Transverse colon (tissue), 4 donors: ENCODE measurements at regions not wholly inside any gene's neighbourhood (a gene's known extent, or its start where the extent isn't known, plus 50 kb on each side); places are given as distances from the start of the nearest gene placed in this dataset.

Experiments used
- EP300 ChIP-seq: sonication (generic); formaldehyde crosslinking; IDR thresholded peaks from one replicate; pipeline ENCODE4 v1.6.1; 2017; ENCODE audit warnings: antibody characterized with exemption, low read depth
- POLR2A ChIP-seq: fragments of 450-650 bp; IDR thresholded peaks from one replicate; pipeline ENCODE4 v1.6.1; 2016; ENCODE audit warnings: antibody characterized with exemption, mild to moderate bottlenecking, moderate library complexity
- POLR2AphosphoS5 ChIP-seq, 3 donors: sonication (generic); formaldehyde crosslinking; IDR thresholded peaks; one replicate each; pipeline ENCODE4 v1.6.1; 2016; ENCODE audit warnings: antibody characterized with exemption in 3 of 3
- TF ChIP-seq, protein P1 (sequence below), 5 experiments: fragments of 200-600 bp in 3 of 5; fragments of 450-650 bp in 2 of 5; sonication (generic) in 3 of 5; IDR thresholded peaks; 1 replicate in 2 of 5; 2 replicates in 3 of 5; pipeline ENCODE4 v1.5.1; 2016 to 2017; ENCODE audit warnings: antibody characterized with exemption in 5 of 5, inconsistent platforms in 3 of 5, mild to moderate bottlenecking in 2 of 5, moderate library complexity in 1 of 5

DNA sequence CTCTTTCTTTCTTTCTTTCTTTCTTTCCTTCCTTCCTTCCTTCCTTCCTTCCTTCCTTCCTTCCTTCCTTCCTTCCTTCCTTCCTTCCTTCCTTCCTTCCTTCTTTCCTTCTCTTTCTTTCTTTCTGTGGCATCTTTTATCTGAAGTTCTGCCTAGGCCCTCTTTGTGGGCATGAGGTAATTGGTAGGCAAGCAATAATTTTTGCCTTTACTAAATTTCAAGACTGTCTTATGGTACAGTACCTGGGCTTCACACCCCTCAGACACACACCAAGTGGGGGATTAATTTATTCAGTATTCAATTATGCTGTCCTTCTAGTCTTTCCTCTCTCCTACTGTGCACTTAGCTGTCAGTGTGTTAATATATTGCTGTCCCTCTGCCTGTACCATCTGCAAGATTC, 155.5 kb downstream of the OXSM start:
- TF ChIP-seq, protein P1, sequence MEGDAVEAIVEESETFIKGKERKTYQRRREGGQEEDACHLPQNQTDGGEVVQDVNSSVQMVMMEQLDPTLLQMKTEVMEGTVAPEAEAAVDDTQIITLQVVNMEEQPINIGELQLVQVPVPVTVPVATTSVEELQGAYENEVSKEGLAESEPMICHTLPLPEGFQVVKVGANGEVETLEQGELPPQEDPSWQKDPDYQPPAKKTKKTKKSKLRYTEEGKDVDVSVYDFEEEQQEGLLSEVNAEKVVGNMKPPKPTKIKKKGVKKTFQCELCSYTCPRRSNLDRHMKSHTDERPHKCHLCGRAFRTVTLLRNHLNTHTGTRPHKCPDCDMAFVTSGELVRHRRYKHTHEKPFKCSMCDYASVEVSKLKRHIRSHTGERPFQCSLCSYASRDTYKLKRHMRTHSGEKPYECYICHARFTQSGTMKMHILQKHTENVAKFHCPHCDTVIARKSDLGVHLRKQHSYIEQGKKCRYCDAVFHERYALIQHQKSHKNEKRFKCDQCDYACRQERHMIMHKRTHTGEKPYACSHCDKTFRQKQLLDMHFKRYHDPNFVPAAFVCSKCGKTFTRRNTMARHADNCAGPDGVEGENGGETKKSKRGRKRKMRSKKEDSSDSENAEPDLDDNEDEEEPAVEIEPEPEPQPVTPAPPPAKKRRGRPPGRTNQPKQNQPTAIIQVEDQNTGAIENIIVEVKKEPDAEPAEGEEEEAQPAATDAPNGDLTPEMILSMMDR (IDR thresholded peaks at IDR 0.05): no peak
- TF ChIP-seq POLR2AphosphoS5 (IDR thresholded peaks at IDR 0.05): no peak
- TF ChIP-seq POLR2A: no peak
- TF ChIP-seq EP300: no peak
